ENCODE measurements at regions not wholly inside any gene's neighbourhood (a gene's known extent, or its start where the extent isn't known, plus 50 kb on each side); places are given as distances from the start of the nearest gene placed in this dataset.

- TF ChIP-seq CTCF (IDR thresholded peaks at IDR 0.05): no peak
- TF ChIP-seq POLR2A (IDR thresholded peaks at IDR 0.05): no peak
These were observed 584.1 kb downstream of the MAFB start for GRCh38 chr20:40104959-40105358.
